Stimulated activated CD8-positive, alpha-beta memory T cell treated with anti-CD3 and anti-CD28 coated beads, Interleukin-12 subunit alpha, Interleukin-12 subunit beta, amount 100 ng/mL, for 24 hours (primary cell): ENCODE measurements at regions not wholly inside any gene's neighbourhood (a gene's known extent, or its start where the extent isn't known, plus 50 kb on each side); places are given as distances from the start of the nearest gene placed in this dataset.

ENCODE experiments used
- DNase-seq: peaks from one replicate; pipeline ENCODE4 v3.0.0-alpha.2; 2020; ENCODE audit errors: extremely low read depth

GRCh38 chr2:24439971-24440340 is 51.1 kb upstream of the NCOA1 start:
- no peak for DNase-seq

GRCh38 chr2:24439280-24439970 is 51.6 kb upstream of the NCOA1 start:
- no peak for DNase-seq

- DNase-seq = no peak
Observed at GRCh38 chr2:24438106-24438505, 52.9 kb upstream of the NCOA1 start.

GRCh38 chr2:24435391-24436316 is 55.4 kb upstream of the NCOA1 start:
- no peak for DNase-seq

DNA sequence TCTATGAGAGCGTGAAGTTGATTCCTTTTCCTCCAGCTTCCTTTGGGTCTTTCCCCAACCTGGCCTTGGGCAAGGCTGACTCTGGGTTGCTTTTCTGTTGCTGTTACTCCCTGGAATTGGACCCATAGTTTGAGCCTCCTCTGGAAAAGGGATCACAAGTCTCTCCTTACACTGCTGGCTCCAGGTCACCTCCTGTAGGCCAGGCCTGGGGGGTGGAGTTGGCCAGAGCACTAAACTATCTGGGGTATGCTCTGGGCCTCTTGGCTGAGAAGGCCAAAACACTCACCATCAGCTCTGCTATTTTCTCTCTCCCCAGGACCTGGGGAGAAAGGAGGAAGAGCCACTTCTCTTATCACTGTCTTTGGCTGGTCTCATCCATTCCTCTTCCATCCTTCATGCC is 56.5 kb upstream of the NCOA1 start:
- DNase-seq = no peak

DNA sequence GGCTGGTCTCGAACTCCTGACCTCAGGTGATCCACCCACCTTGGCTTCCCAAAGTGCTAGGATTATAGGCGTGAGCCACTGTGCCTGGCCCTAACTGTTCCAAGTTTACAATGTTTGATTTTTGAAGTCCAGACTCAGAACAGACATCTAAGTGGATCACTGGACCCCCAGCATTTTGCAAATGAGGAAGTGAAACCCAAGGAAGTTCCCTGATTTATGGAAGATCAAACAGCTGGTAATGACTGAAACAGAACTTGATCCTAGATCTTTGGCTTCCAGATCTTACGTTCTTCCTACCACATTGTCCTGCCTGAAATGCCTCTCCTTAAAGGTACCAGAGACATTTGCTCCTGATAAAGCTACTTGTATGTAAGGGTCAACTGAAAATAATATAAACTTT is 58.3 kb upstream of the NCOA1 start:
- no peak for DNase-seq

GRCh38 chr2:24432121-24432520 is 58.9 kb upstream of the NCOA1 start:
- no peak for DNase-seq

DNA sequence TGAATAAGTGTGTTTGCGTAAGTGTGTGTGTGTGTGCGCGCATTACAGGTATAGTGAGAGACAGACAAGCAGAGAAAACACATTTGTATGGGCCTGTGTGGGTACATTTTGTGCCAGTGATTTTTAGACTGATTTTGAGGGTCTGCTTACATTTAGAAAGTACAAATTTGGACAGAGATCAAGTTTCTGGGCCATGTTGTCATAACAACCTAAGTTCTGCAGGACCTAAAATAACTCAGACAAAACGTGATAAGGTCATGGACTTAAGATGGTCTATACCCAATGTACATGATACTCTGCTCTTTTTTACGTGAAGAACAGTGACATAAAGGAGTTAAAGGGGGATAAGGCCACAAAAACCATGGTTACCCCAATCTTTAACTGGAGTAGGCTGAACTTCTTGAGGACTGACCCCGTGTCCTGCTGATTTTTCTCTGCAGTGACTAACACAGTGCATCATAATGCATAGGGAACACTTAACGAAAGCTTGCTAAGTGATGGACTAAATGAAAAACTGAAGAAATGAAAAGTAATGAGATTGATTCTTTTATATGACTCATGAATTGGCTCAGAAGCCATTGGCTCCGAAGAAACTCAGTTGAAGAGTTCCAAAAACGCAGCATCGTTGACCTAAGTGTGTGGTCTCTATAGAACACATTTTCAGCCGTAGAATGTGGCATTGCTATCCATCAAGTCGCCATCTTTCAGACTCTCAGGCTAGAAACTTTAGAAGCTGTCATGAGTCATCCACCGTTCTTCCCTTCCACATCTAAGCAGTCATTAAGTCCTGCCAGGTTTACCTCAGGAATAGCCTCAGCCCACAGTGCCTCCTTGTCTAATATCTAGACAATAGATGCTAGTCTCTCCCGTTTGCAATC is 61.6 kb upstream of the NCOA1 start:
- no peak for DNase-seq

GRCh38 chr2:24424387-24424786 is 64.1 kb upstream of the ITSN2 start:
- no peak for DNase-seq

DNA sequence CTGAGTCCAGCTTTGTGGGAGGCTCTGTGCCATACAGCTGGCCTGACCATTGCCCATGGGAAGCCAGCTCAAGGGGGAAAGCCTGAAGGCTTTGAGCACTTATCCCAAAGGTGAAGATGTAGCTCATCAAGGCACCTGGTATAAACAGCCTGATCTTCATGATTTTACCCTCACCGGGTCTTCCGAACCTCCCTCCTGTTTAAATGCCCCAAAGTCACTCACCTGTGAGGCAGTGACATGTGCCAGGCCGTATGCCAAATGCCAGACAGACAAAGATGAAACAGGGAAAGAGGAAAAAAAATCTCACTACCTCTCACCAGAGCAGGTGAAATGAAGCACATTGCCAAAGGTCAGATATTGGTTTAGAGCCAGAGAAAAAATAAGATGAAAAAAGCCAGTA is 62.8 kb upstream of the ITSN2 start:
- DNase-seq = no peak

GRCh38 chr2:24421668-24422067 is 61.3 kb upstream of the ITSN2 start:
- DNase-seq = peak; percentile 16

- no peak for DNase-seq
Observed at GRCh38 chr2:24420373-24420772, 60.0 kb upstream of the ITSN2 start.

DNA sequence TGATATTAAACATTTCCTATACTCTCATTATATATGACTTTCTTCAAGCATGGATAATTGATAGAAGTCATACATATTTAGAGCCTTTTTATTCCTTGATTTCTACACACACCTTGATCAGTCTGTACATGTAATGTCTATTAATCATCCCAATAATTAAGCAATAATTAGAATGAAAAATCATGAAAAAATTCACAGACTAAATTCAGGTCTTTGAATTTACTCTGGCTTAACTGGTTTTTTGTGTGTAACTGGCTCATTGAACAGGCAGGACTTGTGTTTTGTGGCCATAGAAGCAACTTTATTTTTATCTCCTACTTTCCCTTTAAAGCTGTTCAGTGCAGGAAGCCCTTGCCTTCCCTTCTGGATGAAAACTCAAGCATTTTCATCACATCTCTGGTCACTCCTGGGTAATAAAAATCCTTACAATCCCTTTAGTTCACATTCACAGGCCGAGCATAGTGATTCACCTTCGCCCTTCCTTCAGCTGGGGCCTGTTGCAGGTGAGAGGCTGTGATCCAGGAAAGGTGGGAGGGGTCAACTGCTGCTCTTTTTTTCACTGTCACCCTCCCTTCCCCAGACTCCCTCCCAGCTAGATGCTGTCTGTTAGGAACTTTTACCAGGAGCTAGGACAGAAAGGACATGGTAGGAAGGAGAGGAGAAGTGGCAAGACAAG is 58.0 kb upstream of the ITSN2 start:
- no peak for DNase-seq

DNA sequence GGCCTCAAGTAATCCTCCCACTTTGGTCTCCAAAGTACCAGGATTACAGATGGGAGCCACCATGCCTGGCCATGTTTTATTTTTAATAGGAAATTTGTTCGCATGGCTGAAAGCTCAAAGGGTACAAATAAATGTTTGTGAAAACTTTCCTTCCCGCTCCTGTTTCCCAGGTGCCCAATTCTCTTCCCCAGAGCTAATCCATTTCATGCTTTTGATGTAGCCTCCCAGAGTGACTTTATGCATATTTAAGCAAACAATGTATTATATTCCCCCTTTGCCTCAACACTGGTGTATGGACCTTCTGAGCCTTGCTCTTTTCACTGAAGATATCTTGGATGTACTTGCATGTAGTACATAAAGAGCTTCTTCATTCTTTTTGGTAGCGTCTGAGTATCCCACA is 52.5 kb upstream of the ITSN2 start:
- DNase-seq = no peak

GRCh38 chr2:24411488-24412151 is 51.3 kb upstream of the ITSN2 start:
- no peak for DNase-seq

DNA sequence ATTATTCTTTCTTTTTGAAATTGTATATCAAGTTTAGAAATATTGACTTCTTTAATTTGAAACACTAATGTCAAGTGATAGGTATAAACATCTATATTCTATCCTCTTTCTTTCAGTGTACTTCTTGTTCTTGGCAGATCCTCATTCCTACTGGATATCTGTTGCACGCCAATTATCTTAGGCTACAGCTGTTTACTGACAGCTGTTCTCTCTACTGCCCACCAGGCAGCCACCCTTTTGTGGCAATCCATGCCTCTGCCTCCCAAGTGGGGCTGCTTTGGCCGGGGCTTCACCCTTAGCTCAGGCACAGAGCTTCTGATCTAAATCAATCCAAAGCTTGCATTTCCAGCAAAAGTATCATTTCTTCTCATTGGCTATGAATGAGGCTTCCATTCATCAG is 50.6 kb upstream of the ITSN2 start:
- DNase-seq = no peak

DNA sequence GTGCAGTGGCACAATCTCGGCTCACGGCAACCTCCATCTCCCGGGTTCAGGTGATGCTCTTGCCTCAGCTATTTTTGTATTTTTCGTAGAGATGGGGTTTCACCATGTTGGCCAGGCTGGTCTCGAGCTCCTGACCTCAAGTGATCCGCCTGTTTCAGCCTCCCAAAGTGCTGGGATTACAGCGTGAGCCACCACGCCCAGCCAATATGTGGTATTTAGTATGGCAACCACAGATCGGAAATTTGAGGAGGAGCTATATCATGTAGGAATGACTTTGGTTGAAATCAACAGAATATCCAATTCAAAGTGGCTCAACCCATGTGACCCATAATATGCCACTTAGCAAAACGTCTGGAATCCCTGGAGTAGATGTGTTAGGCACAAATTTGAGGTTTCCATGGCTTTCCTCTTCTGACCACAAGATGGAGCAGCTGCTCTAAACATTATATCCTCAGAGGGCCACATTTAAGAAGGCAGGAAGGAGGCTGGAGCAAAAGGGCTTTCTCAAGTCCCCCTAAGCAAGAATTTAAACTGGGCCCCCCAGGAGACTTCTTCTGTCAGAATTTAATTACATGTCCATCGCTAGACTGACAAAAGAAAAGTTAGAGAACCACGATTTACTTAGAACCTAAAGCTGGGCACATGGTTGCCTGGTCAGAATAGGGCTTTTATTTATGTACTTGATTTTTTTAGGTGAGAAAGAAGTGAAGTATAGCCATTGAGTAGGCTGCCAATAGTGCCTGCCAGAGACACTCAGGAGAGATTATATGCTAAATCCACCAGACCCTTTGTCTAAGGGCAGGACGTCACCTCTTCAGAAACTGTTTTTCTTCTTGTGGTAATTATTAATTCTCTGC is 49.6 kb upstream of the ITSN2 start:
- DNase-seq = no peak
